IPS-NIHi7 (cell line): ENCODE measurements at regions not wholly inside any gene's neighbourhood (a gene's known extent, or its start where the extent isn't known, plus 50 kb on each side); places are given as distances from the start of the nearest gene placed in this dataset.

ENCODE experiments used
- DNase-seq: peaks from one replicate; pipeline ENCODE4 v3.0.0; 2012; ENCODE audit warnings: mixed read lengths; ENCODE audit errors: extremely low spot score

DNA sequence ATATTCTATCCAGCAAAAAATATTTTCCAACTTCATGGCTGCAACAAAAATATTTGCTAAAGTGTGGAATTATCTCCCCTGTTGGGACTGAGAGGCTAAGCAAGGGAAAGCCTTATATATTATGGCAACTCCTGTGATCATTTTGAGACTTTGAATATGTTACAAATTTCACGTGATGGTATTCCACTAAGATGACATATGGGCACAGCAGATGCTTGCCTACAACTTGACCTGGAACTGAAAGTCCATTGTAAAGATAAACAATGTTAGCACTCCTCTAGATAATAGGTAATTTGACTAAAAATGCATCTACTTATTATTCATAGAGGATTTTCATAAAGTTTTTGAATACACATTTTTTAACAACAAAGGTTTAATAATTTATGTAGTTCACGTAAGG lies 1141.5 kb upstream of the CDH6 start:
- DNase-seq, result no peak

DNA sequence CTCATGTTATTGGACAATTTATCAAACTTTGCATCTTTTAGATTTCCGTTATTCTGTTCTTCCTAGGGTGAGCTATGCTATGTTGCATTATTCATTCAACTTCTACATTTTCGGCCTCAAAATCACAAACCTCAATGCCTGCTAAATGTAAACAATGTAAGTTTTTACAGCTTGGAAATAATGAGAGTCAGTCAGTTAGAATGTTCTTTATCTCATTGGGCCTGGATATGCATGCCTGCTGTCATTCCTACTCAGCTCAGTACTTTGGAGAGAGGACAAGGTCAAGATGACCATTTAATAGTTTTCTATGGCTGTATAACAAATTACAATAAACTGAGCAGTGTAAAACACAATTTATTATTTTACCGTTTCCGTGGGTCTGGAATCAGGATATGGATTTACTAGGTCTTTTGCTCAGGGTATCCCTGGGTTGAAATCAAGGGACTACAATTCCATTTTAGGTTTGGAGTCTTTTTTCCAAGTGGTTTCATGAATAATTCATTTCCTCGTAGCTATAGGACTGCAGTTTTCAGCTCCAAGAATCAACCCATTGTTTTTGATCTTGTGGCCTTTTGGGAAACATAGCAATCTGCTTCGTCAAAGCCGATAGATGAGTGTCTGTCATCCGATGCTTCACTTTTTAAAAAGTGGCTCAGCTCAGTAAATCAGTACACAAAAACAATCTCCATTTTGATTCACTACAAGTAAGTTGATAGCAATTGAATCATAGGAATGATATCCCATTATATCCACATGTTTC lies 1143.2 kb upstream of the CDH6 start:
- no peak for DNase-seq

DNA sequence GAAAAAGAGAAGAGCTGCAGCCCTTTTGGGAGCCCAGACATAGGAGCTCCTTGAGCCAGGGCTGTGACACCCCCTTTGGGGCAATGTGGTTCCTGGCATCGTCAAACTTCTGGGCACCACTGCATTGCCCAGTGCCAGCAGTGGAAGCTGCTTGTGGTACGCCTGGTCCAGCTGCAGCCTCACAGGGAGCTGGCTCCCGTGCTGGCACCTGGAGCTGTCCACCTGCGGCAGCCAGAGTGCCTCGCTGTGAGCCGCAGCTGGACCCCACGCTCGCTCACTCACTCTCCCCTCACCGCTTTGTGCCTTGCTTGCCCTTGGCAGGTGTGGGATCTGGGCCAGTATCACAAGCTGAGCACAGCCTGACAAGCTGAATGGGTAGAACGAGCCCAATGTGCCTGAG lies 1150.8 kb upstream of the CDH6 start:
- DNase-seq, result no peak

DNA sequence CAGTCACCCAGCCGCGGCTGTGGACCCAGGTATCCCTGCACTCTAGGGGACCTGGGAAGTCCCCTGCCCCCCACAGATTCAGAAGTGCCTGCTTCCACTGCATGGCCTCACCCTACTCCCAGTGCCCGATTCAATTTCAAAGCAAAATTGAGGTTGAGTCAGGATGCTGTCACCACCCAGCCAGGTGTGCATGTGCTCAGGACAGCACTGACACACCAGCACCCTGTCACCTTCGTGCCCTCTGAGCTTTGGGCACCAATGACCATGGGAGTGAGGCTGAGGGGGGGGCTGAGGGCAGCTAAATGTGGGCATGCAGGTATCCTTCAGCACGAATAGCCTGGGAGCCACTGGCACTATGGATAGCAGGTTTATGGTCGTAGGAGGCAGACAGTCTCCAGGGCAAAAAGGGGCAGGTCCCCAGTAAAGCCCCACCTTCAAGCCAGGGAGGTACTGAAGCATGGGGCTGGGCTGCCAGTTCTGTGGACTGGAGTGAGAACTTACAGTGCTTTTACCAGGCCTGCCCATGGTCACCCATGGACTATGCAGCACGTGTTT lies 1151.6 kb upstream of the CDH6 start:
- no peak for DNase-seq

DNA sequence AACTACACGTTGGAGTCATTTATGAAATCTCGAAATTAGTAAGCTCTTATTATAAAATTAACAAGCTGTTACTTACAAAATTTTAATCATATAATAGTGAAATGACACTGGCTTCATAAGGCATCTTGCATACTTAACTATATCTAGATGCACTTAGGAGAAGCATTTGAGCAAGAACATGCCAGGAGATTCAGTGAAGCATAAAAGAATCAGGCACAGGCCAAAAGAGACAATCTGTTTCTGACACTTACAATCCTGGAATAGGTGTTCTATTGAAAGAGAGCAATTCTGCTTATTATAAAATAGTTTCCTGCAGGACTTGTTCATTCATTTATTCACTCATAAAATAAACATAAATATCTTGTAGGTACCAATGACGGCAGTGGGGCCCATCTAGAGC lies 1152.2 kb upstream of the CDH6 start:
- DNase-seq, result no peak

DNA sequence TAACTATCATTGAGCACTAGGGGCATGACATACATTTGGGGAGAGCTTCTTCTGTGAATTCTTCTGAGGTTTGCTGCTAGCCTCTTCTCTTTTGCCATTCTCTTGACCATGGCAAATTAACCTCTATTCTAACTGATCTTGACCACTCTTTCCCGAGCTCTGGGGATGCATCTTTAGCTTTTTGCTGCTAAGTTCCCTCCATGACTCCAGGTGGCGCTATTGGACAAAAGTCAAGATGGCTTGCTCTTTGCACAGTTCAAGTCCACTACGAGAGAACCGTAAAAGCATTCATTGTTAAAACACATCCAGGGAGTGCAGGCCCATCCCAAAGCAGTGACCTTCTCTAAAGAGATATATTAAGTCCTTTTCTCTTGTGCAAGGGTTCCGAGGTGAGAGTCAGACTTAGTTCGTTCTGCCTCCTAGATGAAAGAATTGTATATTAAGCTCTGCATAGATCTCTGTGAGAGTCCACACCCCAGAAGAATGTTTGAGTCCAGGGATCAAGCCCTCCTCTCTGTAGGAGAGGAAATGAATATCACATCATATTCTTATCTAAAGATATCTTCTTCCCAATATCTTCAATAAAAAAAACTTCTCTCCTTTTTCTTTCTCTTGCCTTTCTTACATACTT lies 1152.9 kb upstream of the CDH6 start:
- peak; percentile 57 for DNase-seq

DNA sequence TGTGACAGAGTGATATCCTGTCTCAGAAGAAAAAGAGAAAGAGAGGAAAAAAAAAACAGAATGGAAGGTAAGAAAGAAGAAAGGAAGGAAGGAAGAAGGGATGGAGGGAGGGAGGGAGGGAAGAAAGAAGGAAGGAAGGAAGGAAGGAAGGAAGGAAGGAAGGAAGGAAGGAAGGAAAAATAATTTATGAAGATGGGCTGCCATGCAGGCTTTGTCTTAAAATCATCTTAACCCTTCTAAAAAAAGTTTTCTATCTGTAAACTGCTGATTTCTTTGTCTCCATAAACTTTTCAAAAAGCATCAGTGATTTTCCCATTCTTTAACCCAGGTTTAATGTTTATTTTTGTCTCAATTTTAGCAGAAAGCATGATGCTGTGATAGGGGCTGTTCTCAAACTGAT lies 1154.1 kb upstream of the CDH6 start:
- DNase-seq, result no peak

DNA sequence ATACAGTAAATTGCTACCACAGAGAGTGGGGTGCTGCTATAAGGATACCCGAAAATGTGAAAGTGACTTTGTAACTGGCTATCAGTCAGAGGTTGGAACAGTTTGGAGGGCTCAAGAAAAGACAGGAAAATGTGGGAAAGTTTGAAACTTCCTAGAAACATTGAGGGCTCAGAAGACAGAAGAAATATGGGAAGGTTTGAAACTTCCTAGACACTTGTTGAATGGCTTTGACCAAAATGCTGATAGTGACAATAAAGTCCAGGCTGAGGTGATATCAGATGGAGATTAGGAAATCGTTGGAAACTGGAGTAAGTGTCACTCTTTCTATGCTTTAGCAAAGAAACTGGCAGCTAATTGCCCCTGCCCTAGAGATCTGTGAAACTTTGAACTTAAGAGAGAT lies 1158.6 kb upstream of the CDH6 start:
- no peak for DNase-seq

DNA sequence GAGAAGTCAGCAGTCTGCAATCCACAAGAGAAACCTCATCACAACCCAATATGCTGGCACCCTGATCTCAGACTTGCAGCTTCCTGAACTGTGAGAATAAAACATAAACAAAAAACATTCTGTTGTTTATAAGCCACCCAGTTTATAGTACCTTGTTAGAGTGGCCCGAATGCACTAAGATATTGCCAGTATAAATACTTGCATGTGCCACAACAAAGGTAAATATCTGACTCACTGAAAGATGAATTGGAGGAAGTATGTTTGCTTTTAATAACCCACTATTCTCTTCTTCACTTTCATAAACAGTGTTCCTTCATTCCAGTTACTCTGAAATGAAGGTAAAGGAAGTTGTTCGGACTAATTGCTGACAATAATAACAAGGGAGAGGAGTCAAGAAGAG lies 1163.4 kb upstream of the CDH6 start:
- no peak for DNase-seq

DNA sequence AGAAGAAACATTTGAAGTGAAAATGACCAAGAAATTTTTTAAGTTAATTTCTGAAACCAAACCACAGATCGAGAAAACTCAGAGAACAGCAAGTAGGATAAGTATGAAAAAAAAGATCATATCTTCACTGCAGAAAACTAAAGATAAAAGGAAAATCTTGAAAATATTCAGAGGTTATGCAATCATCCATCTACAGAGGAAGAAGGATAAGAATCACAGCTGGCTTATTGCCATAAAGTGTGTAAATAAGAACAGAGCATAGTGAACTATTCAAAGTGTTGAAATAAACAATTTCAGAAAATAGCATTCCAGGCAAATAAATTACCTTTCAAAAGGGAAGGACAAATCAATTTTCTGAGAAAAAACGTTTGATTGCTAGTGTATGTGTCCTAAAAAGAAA lies 1191.7 kb upstream of the CDH6 start:
- no peak for DNase-seq

DNA sequence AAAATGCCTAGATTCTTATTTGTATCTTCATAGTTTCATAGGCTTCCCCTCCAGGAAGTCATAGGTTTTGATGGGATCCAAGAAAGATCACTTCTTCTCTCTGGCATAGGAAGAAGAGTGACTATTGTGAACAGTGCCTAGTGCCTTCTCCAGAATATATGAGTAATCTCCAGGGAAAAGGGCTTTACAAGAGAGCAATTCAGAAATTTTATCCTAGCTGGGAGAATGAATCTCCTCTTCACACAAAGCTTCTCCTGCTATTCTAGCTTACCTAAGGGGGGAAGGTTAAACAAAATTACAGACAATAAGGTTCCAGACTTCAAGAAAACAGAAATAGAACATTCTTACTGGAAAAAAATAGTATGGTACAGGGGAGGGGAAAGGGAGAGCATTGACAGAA lies 1193.3 kb upstream of the CDH6 start:
- no peak for DNase-seq

DNA sequence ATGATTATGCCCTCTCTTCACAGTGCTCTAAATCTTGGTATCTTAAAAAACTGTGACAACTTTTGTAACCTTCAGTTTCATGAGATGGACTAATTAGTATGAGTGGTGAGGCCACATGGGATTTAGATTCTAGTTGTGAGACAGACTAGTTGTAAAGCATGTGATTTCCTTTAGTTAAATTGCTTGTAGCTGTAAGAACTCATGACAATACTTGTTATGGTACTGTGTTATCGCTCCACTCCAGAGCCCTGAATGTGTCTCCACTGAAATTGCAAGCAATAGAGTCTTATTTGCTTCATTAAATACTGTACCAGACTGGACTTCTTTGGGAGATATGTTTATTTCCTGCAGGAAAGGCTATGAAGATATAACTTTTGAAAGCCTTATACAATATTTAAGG lies 1198.3 kb upstream of the CDH6 start:
- DNase-seq, result no peak

DNA sequence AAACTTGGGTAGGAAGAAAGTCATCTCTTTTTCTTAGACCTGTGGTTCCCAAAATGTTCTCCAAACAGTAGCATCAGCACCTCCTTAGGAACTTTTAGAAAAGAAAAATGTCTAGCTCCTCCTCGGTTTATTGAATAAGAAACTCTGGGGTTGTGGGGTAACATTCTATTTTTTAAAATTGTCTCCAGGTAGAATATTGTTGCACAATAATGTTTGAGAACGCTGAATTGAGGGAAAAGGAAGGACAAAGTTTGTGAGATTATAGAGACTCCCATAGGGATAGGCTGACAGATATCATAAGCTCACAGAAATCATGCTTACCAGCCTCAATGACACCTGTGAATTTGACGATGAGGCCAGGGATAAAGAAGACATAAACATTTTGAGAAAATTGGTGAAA lies 1199.0 kb upstream of the CDH6 start:
- no peak for DNase-seq

DNA sequence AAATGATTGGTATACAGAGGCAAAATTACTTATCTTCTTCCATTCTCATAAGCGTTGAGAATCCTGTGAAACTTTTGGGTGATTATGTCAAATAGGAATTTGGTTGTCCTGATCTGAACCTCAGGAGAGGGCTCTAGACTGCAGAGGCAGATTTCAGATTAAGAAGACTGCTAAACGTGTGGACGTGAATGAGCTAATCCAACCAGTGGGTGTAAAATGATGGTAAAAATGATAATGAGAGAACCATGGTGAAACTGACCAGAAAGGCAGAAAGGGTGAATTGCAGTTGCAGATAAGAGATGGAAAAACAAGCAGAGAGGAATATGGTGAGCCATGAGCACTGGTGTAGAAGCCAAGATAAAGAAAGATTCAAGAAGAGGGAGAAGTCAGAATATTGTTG lies 1200.2 kb upstream of the CDH6 start:
- DNase-seq, result no peak

DNA sequence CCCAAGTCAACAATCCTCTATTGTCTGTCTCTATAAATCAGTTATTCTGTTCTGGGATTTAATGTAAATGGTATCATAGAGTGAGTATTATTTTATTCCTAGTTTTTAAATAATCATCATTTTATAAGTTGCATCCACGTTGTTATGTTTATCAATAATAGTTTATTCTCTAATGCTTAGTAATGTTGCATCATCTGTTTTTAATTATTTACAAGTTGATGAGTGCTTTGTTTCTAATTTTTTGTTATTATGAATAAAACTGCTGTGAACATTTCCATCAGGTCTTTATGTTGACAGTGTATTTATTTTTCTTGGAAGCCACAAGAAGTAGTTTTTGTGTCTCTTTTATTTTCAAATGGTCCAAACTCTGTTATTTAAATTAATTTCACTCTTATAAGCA lies 1201.2 kb upstream of the CDH6 start:
- DNase-seq, result no peak

DNA sequence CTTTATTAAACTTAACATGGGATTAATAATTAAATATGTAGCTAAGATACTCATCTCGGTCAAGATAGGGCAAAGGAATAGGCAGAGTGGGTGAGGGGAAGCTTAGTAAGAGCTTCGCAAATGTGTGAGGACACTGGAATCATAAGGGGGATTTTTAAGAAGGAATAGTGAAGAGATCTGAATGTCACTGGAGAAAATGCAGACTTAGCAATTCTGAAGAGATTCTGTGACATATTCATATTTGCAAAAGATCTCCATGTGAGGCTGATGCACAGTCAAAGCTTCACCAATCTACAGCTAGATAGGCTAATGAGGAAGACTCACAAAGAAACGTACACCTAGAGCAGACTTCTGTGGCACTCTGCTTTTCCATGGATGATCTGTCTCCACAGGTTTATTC lies 1202.8 kb upstream of the CDH6 start:
- DNase-seq, result no peak

DNA sequence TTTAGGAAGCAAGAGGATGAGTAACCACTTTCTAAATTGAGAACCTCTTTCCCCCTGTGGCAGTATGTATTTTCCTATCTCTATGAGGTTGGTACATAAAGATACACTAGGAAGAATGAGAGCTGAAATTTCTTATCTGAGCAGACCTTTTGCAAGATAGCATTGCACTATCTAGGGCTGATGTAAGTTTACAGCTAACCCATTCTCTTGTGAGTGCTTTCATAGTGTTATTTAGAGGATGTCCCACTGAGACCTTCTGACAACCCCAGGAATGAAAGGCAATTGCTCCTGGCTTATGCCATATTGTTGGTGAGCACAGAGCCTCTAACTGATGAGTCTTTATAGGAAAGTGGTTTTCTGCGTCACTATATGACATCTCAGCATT lies 1209.3 kb upstream of the CDH6 start:
- no peak for DNase-seq

DNA sequence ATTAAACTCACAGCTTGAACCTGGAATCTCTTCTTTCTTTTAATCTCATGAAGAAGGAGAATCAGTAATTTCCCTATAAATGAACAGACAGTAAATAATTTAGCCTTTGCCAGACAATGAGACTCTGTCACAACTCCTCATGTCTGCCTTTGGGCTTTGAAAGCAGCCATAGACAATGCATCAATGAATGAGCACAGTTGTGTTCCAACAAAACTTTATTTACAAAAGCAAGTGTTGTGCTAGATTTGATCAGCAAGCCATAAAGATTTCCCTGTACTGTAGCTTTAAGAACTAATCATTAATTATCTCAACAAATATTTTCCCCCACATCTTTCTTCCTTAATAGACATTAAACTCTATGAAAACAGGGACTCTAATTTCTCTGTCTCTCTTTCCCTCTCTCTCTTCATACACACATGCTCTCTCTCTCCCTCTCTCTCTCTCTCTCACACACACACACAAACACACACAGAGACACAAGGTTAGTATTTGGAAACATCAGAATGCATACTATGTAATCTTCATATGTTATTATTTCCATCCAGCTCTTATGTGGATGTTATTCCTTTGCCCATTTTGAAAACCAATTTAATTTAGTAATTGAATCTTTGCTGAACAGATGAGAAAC lies 1209.8 kb upstream of the CDH6 start:
- no peak for DNase-seq

DNA sequence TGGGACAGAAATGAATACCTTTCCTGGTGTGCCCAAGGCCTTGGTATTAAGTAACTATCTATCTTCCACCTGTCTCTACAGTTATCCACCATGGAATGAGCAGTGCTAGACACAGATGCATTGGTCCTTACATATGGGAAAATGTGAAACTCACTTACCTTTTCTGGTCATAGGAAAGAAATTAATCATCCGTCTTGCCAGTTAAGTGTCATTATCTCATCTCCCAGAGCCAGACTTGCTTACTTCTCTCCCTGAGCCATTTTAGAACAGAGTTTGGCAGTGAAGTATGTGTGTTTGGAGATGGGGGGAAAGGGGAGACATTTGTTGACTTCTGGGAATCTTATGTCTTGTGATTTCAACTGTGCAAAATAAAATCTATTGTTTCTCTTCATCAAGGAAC lies 1211.0 kb upstream of the CDH6 start:
- no peak for DNase-seq

DNA sequence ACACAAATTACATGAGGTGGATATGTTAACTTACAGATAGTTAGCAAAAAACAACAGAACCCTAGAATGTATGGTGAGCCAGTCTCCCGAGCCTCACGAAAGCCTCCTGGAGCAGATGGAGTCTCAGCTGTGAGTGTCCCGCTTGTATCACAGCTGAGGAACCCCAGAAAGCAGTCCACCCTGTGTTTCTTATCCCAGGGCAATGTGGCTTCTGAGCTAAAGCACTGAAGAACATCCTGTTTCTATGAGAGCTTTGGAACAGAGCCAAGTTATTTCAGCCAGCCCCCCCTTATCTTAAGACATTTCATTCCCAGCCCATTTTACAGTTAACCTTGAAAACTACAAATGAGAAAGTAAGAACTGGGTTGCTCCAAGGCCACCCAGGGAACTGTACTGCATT lies 1220.9 kb upstream of the CDH6 start:
- DNase-seq, result no peak

DNA sequence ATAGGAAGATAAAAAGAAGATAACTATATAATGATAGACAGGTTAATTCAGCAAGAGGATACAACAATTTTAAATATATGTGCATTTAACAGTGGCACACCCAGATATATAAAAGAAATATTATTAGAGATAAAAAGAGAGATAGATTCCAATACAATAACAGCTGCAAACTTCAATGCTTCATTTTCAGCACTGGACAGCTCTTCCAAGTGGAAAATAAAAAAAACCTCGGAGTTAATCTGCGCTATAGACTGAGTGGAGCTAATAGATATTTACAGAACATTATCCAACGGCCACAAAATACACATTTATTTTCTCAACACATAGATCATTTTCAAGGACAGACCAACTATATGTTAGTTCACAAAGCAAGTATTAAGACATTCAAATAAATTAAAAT lies 1229.5 kb upstream of the CDH6 start:
- DNase-seq, result no peak

DNA sequence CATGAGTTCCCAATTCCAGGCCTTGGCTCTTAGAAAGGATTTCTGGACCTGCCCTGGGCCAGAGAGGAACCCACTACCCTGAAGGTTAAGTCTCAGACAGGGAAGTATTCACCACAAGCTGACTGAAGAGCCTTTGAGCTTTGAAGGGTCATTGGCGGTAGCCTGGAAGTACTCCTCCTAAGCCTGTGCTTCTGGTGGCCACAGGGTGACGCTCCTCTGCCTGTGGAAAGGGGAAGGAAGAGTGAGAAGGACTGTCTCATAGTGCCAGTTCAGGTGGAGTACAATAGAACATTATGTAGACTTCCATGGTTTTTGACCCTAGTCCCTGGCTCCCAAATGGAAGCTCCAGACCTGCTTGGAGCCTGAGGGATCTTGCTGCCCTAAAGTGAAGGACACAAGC lies 1233.2 kb upstream of the CDH6 start:
- DNase-seq, result no peak
